PC-9 (cell line): ENCODE measurements at regions not wholly inside any gene's neighbourhood (a gene's known extent, or its start where the extent isn't known, plus 50 kb on each side); places are given as distances from the start of the nearest gene placed in this dataset.

Source experiments
- BruUV-seq: library from RNA; stranded (reverse); fragments of 400-500 nt; replicated peaks from 2 replicates; lab custom pipeline; 2021; lab: Mats Ljungman, UMichigan
- CTCF ChIA-PET: fragments of 300-600 bp; sonication (Branson Sonifier 250); formaldehyde crosslinking; loops from one replicate; lab custom pipeline; 2022; ENCODE audit warnings: antibody characterized with exemption; lab: Charles Lee
- POLR2A ChIA-PET: fragments of 300-600 bp; sonication (Branson Sonifier 250); formaldehyde crosslinking; loops from one replicate; lab custom pipeline; 2022; ENCODE audit warnings: antibody characterized with exemption; ENCODE audit not compliant: unreplicated experiment; lab: Charles Lee
- DNase-seq, 2 experiments: peaks; one replicate each; pipeline versions ENCODE4 v3.0.0 to v3.0.0-alpha.2; 2015 to 2022; ENCODE audit warnings: mixed read lengths in 1 of 2
- H2AFZ ChIP-seq: fragments of 200-600 bp; sonication (generic); 2 replicates; pipeline ENCODE4 v1.8.1; 2017; ENCODE audit warnings: antibody characterized with exemption
- H3F3A ChIP-seq: fragments of 200-600 bp; sonication (generic); 2 replicates; pipeline ENCODE4 v1.8.1; 2017; ENCODE audit warnings: antibody characterized with exemption, mild to moderate bottlenecking, low read depth; ENCODE audit not compliant: insufficient read depth
- H3K27ac ChIP-seq: fragments of 200-600 bp; sonication (generic); 2 replicates; pipeline ENCODE4 v1.6.1; 2016; ENCODE audit warnings: mixed run types
- H3K27me3 ChIP-seq: fragments of 200-600 bp; sonication (generic); 2 replicates; pipeline ENCODE4 v1.6.1; 2016; ENCODE audit warnings: low read depth, mixed run types; ENCODE audit not compliant: insufficient read depth
- H3K36me3 ChIP-seq: fragments of 200-600 bp; sonication (generic); 2 replicates; pipeline ENCODE4 v1.6.1; 2016; ENCODE audit warnings: low read depth, mixed run types
- H3K4me1 ChIP-seq: fragments of 200-600 bp; sonication (generic); replicated peaks from 2 replicates; pipeline ENCODE4 v1.6.1; 2016; ENCODE audit warnings: mixed run types; ENCODE audit not compliant: insufficient read depth
- H3K4me2 ChIP-seq: fragments of 200-600 bp; sonication (generic); 2 replicates; pipeline ENCODE4 v1.6.1; 2017; ENCODE audit warnings: mixed run types
- H3K4me3 ChIP-seq: fragments of 200-600 bp; sonication (generic); 2 replicates; pipeline ENCODE4 v1.6.1; 2016; ENCODE audit warnings: mixed run types
- H3K79me2 ChIP-seq: fragments of 200-600 bp; sonication (generic); 2 replicates; pipeline ENCODE4 v1.6.1; 2017; ENCODE audit warnings: low read depth, mixed run types
- H3K9me2 ChIP-seq: fragments of 200-600 bp; sonication (generic); 2 replicates; pipeline ENCODE4 v1.8.1; 2017; ENCODE audit warnings: mild to moderate bottlenecking; ENCODE audit not compliant: insufficient read depth
- H3K9me3 ChIP-seq: fragments of 200-600 bp; sonication (generic); 2 replicates; pipeline ENCODE4 v1.8.1; 2016; ENCODE audit warnings: low read depth; ENCODE audit not compliant: insufficient read depth
- H4K20me1 ChIP-seq: fragments of 200-600 bp; sonication (generic); 2 replicates; pipeline ENCODE4 v1.8.1; 2017; ENCODE audit not compliant: insufficient read depth
- CTCF ChIP-seq: fragments of 200-600 bp; sonication (generic); conservative IDR thresholded peaks from 2 replicates; pipeline ENCODE4 v1.6.1; 2017; ENCODE audit warnings: mixed run types, antibody characterized with exemption, mild to moderate bottlenecking, moderate library complexity
- EZH2 ChIP-seq: fragments of 200-600 bp; sonication (generic); IDR thresholded peaks from 2 replicates; pipeline ENCODE4 v1.8.0; 2017; ENCODE audit warnings: antibody characterized with exemption, low read depth
- intact Hi-C: fragments of 100-400 bp; cut with micrococcal nuclease; formaldehyde crosslinking; loops from one replicate; pipeline ENCODE4 v1.10.0; 2022; ENCODE audit not compliant: unreplicated experiment

GRCh38 chr5:114185274-114185673 is 176.6 kb upstream of the KCNN2 start:
- no peaks in the 10 kb centered on the region for H3K36me3 ChIP-seq
- no peaks in the 10 kb centered on the region for H3K27me3 ChIP-seq
- TF ChIP-seq CTCF = no peak
- no peak for TF ChIP-seq EZH2
- no peaks in the 10 kb centered on the region for H3K9me3 ChIP-seq
- H3K4me1 ChIP-seq = no peaks in the 10 kb centered on the region
- BruUV-seq = no TSS peak
- intact Hi-C loops = no loop called here
- H2AFZ ChIP-seq = no peak overlapping the region; the same call in 1 of the 2 replicates
- ChIA-PET POLR2A (no interaction called here), CTCF (no interaction called here)
- H3K27ac ChIP-seq = no peak overlapping the region
- no peak overlapping the region for H3K4me3 ChIP-seq
- no peaks in the 10 kb centered on the region for H4K20me1 ChIP-seq
- DNase-seq = peak in 1 of 2 experiments; percentile 23
- H3K9me2 ChIP-seq = no peaks in the 10 kb centered on the region; the same call in 1 of the 2 replicates
- no peaks in the 10 kb centered on the region for H3F3A ChIP-seq
- no peaks in the 10 kb centered on the region for H3K79me2 ChIP-seq
- H3K4me2 ChIP-seq = peak overlapping the region; percentile 7; the same call in 1 of the 2 replicates

- POLR2A ChIA-PET = no interaction called here
- Histone ChIP-seq H3K36me3 (no peaks in the 10 kb centered on the region), H3K79me2 (no peaks in the 10 kb centered on the region), H2AFZ (no peak overlapping the region), H3K27ac (no peak overlapping the region), H3K27me3 (no peaks in the 10 kb centered on the region), H3F3A (no peaks in the 10 kb centered on the region), H3K4me1 (no peaks in the 10 kb centered on the region), H3K4me2 (no peak overlapping the region), H4K20me1 (no peaks in the 10 kb centered on the region), H3K9me2 (no peaks in the 10 kb centered on the region), H3K4me3 (no peak overlapping the region), H3K9me3 (no peaks in the 10 kb centered on the region)
- intact Hi-C loops = no loop called here
- TF ChIP-seq EZH2 = no peak
- TF ChIP-seq CTCF = no peak
- CTCF ChIA-PET = no interaction called here
- no TSS peak for BruUV-seq
- no peak for DNase-seq
These were observed 170.4 kb upstream of the KCNN2 start for GRCh38 chr5:114191441-114191840.

- intact Hi-C loops = no loop called here
- TF ChIP-seq EZH2 = no peak
- no peak for TF ChIP-seq CTCF
- ChIA-PET POLR2A (no interaction called here), CTCF (no interaction called here)
- Histone ChIP-seq H3K27ac (no peak overlapping the region), H4K20me1 (no peaks in the 10 kb centered on the region), H3K79me2 (no peaks in the 10 kb centered on the region), H3K4me3 (no peak overlapping the region), H2AFZ (no peak overlapping the region), H3K27me3 (no peaks in the 10 kb centered on the region), H3K9me2 (no peaks in the 10 kb centered on the region), H3K9me3 (no peaks in the 10 kb centered on the region), H3K36me3 (no peaks in the 10 kb centered on the region), H3K4me2 (no peak overlapping the region), H3K4me1 (no peaks in the 10 kb centered on the region), H3F3A (no peaks in the 10 kb centered on the region)
- DNase-seq = no peak
- BruUV-seq = no TSS peak
These were observed 169.8 kb upstream of the KCNN2 start for GRCh38 chr5:114192108-114192507.
